NCI-H446 treated with DMSO at 0.1 percent for 48 hours (cell line): ENCODE measurements at regions not wholly inside any gene's neighbourhood (a gene's known extent, or its start where the extent isn't known, plus 50 kb on each side); places are given as distances from the start of the nearest gene placed in this dataset.

Experiments
- DNase-seq: peaks from one replicate; lab custom pipeline; 2025; lab: John Stamatoyannopoulos, UW

- DNase-seq, result no peak
These were observed 1183.9 kb downstream of the SLITRK1 start for GRCh38 chr13:82698383-82698782.

DNA sequence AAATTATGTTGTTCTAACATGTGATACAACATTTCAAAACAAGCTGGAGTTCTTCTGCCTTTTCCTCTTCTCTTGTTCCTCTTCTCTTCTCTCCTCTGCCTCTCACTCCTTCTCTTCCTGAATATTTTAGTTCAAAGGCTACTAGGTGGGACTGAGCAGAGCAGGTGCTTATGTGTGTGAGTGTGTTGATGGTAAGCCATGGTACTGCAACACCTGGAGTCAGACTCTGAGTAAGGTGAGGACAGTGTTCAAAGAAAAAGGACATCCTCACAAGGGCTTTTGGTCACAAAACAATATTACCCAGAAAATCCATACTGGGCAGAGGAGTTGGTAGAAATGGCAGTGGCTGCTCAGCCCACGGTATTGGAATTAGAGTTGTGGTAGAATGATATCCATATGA lies 1188.7 kb downstream of the SLITRK1 start:
- DNase-seq, result no peak

DNA sequence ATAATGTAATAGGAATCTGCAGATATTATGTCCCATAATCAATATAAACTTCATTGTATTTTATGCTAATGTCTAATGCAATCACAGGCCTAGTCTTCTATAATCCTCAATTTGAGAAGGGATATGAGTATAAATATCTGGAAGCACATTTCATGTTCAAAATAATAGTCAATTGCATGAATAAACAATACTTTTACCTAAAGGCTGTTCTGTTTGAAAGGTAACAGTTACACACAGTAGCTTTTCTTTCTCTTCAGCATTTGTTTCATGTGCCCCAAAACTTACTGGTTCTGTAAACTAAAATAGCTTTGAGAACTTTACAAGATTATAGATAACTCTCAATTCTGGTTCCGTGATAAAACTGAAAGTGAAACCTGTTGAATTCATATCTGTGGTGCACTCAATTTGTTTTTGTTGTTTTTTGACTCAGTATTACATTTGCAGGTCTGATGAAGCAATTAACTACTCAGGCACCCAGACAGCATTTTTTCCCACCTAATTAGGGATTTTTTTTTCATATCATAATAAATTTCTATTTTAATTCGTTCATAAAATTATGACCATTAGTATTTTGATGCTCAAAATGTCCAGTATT lies 1193.8 kb downstream of the SLITRK1 start:
- DNase-seq, result no peak

DNA sequence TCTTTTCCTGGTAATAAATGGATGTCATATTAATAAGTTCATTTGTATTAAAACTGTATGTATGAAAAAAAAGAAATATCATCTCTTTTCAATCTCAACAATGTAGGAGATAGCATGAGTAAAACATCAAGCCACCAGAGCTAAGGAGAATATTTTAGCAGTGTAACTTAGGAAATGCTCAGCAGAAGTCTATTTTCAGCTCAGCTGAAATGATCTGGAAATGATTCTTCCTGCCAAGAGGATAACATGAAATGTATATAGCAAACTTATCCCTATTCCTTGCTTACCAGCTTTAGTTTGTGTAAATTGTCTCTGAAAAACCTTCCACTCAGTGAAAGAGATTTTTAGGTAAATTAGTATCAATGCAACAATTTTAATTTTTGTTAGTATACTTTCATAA lies 1194.4 kb downstream of the SLITRK1 start:
- no peak for DNase-seq

DNA sequence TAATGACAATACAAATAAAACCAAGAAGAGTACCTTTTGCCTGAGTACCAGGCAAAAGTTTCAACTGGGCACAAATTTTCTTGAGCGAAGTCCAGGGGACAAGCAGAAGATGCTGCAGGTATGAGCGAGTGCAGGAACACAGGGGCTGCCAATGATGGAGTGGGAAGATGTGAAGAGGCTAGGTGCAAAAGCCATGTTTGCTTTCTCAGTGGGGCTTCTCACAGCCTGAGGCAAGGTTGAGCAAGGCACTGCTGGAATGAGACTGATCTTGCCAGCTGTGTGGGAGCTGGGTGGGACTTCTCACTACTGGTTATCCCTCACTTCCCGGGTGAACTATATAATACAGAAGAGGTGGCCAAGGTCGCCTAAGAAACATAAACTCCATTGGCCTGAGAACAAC lies 1200.7 kb downstream of the SLITRK1 start:
- DNase-seq, result no peak

DNA sequence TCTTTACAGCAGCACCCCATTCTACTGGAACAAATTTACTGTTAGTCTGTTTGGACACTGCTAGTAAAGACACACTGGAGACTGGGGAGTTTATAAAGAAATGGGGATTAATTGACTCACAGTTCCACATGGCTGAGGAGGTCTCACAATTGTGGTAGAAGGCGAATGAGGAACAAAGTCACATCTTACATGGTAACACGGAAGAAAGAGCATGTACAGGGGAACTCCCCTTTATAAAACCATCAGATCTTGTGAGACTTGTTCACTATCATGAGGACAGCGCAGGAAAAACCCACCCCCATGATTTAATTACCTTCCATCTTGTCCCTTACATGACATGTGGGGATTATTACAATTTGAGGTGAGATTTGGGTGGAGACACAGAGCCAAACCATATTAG lies 1204.2 kb downstream of the SLITRK1 start:
- no peak for DNase-seq

DNA sequence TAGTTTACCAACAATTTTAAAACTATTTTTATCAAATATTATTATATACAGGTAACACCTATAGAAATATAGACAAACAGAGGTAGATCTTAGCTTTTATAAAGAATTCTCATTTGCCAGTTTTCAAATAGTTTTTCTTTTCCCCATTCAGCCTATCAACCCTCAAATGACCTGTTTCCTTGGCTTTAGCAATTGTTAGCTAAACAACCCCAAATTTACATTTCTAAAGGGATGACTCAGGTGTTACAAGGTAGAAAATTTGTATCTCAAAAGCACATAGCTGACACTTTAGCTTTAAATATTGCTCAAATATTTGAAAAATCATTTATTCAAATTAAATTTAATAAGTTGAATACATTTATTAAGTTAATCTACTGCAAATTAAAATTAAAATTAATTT lies 1207.2 kb downstream of the SLITRK1 start:
- no peak for DNase-seq

GRCh38 chr13:82674546-82674945 lies 1207.7 kb downstream of the SLITRK1 start:
- DNase-seq, result no peak

- no peak for DNase-seq
These were observed 1210.0 kb downstream of the SLITRK1 start for GRCh38 chr13:82672248-82672647.

DNA sequence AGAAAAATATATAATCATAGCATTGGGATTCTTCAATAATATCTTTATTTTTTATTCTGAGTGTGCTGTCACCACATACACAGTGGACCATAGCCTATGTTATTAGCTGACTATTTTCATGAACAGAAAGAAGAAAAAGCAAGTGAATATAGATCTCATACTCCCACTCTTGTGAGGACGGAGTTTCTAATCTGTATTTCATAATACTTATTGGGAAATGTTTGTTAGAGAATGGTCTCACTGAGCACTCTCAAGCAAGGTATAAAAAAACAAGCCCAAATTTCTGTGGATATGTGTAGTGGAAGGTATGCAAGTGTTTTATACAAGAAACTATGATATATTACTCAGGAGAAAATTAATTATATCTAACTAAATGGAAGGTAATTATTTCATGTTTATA lies 1218.1 kb downstream of the SLITRK1 start:
- DNase-seq, result no peak

GRCh38 chr13:82661126-82661525 lies 1221.1 kb downstream of the SLITRK1 start:
- no peak for DNase-seq

- DNase-seq, result no peak
These were observed 1223.5 kb downstream of the SLITRK1 start for GRCh38 chr13:82658811-82659210.

GRCh38 chr13:82657471-82657870 lies 1224.8 kb downstream of the SLITRK1 start:
- no peak for DNase-seq

- no peak for DNase-seq
These were observed 1227.1 kb downstream of the SLITRK1 start for GRCh38 chr13:82654861-82655855.

DNA sequence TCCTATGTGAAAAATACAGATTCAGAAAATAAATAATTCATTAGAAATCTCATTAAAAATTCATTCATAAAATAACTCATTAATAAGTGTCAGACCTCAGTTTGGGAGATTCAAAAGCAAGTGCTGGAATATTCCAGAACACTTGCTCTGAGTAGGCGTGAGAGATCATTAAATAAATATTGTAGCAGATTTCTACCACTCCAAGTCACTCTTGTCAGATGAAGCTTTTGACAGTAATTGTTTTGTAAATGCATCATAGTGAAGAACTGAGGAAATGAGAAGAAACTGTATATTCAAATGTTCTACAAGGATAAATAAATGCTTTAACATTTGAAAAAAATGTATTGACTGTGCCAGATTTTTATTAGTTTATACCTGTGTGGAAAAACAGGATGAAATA lies 1228.1 kb downstream of the SLITRK1 start:
- DNase-seq, result no peak

DNA sequence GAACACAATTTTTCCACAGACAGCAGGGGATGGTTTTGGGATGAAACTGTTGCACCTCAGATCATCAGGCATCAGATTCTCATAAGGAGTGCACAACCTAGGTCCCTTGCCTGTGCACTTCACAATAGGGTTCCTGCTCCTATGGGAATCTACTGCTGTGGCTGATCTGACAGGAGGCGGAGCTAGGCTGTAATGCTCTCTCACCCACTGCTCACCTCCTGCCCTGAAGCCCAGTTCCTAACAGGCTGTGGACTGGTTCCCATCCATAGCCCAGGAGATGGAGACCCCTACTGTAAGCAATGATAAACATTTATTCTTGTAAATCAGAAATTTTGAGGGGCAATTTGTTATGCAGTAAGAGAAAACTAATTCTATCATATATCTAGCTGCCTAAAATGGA lies 1234.7 kb downstream of the SLITRK1 start:
- DNase-seq, result no peak

DNA sequence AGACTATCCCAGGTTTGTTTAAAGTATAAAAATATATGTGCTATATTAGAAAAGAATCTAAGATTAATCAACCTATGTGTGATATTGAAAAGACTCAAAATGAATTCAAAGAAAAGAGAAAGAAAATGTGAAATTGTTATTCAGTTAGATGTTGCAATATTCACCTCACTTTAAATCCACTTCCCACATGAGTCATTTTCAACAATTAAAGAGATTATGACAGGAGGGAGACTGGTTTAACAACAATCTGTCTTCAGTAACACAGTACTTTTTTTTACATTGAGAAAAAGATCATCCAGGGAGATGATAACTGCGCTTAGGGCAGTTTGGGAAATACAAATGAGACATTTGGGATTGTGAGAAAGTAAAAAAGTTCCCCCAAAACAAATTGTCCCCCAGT lies 1246.2 kb downstream of the SLITRK1 start:
- no peak for DNase-seq

DNA sequence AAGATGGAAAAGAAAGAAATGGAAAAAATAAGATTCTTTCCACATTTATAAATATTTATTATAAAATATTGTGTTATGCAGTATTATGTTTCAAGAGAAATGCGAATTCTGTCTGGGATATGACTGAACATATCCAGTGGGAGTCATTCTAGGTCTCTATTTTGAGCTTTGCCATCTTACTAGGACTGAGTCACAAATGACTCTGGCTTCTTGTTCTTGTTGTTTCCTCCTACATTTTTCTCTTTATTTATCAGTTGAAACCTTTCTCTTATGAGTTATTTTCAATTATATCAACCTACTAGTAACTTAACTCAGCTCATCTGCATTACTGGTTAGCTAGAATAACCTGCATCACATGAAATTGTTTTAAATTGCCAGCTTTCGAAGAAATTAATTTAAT lies 1247.3 kb downstream of the SLITRK1 start:
- DNase-seq, result no peak

GRCh38 chr13:82627183-82627582 lies 1255.1 kb downstream of the SLITRK1 start:
- DNase-seq, result no peak

DNA sequence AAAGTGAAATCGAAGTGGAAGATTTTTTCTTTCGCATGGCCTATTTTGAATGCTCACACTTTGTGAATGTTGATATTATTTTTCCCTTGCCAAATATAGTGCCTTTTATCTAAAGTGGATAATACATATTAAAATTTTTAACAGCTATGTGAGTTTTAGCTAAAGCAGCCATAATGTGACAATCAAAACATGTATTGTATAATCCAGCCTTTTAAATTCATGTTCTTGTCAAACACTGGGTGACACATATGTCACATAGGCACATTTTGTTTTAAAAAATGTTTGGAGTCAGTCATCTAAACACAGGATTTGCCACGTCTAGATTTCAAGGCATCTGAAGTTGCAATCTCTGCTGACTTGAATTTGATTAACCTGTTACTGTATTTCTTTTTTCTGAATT lies 1256.6 kb downstream of the SLITRK1 start:
- no peak for DNase-seq

GRCh38 chr13:82615043-82615442 lies 1267.2 kb downstream of the SLITRK1 start:
- DNase-seq, result no peak

GRCh38 chr13:82614086-82614485 lies 1268.2 kb downstream of the SLITRK1 start:
- no peak for DNase-seq

- no peak for DNase-seq
These were observed 1276.3 kb downstream of the SLITRK1 start for GRCh38 chr13:82606008-82606407.

DNA sequence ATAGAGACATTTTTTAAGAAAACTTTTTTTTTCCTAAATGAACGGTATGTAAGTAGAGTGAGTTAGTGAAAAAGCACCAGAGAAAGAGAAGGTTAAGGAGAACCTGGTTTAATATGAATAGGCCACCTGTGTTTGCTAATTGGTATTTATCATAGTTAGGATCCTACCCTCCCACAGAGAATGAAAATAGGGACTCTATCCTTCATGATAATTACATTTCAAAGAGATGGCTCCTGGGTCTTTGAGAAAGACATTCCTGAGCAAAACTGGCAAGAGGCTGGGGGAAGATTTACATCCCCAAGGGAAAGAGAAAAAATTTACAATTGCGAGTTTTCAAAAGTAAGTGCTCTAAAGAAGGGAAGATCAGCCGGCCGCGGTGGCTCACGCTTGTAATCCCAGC lies 1284.5 kb downstream of the SLITRK1 start:
- DNase-seq, result no peak
